ENCODE measurements at regions not wholly inside any gene's neighbourhood (a gene's known extent, or its start where the extent isn't known, plus 50 kb on each side); places are given as distances from the start of the nearest gene placed in this dataset.
A peak's percentile ranks its signal among the peaks of the same experiment; 100 is the strongest.

DNA sequence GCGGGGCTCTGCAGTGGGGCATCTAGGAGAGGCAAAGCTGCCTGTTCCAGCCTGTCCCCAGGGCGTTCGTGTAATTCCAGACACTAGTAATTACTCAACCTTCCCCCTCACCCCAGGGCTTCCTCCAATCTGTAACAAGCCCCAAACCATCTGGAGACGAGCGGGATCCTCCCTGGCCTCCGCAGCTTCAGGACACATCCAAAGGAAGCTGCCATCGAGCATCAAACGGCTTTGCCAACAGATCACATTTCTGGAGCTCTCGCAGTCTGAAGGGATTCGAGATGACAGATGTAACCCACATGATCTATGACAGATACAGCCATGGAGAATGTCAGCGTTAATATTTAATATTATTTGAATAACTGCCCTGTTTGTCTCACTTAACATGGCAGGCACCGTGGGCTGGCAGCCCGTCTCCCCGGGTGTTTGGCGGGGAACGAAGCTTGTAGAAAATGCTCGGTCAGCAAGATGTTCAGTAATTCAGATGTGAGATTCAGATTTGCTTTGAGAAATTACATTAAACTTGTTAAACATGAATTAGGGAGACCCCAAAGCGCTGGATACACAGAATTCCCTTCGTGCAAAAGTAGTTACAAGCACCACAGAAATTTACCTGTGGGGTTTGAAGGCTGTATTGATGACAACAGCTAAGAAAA lies 108.5 kb upstream of the C7orf33 start:
- POLR2A ChIA-PET, result interaction anchor here (0.6 to 1.2 kb wide), 2 partner anchors 177 to 194 kb away, joined by 4 to 5 read pairs; no protein-coding TSS in a partner anchor

DNA sequence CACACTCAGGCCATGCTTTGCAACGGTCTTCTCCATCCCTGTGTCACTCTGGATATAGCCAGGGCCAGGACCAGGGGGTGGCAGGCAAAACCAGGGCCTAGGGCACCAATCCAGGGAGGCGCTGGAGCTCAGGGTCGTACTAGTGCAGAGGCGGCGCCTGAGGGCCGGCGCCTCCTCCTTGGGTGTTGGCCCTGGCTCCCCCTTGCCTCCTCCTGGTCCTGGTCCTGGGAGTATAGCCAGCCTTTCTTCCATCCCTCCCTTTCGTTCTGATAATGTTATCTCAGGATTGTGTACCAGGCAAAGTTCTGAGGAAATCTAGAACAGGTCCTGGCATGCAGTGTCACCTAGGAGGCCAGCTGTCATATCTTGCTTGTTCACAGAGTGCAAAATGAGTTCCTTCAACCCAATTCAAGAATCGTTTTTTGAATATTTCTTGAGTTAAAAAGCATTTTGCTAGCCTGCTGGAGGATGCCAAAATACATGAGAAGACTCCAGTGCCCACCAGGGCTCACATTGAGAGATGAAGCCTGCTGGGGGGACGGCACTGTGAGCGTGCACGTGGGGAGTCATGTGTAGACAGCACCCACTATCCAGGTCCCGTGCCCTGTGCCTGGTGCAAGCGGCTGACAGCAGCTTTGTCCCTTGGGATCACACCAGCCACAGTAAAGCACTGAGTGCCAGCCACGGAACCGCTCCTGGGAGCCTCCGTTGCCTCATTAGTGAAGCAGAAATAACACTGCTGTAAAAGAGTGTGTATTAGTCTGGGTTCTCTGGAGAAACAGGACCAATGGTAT lies 106.9 kb upstream of the C7orf33 start:
- Histone ChIP-seq H3K4me3 (ENCODE audit: low read depth in 2 of 2, low read length in 1 of 2) (no peak overlapping the region), H3K4me1 (ENCODE audit: control insufficient read depth in 1 of 2, insufficient read depth in 2 of 2, low read depth in 1 of 2, low read length in 1 of 2) (peaks cover 0 to 10% of the 10 kb centered on the region in 2 experiments; a peak in 2 of 4 replicates), H3K4me2 (no peak overlapping the region), H3F3A (replicated peaks; ENCODE audit: insufficient read depth) (no peaks in the 10 kb centered on the region), H3K27ac (ENCODE audit: low read depth in 2 of 2, low read length in 1 of 2) (no peak overlapping the region), H3K9me3 (no peaks in the 10 kb centered on the region), H2AFZ (ENCODE audit: low read depth) (no peak overlapping the region), H3K9ac (no peak overlapping the region), H3K36me3 (replicated peaks in 1 of 2; ENCODE audit: control insufficient read depth in 1 of 2, insufficient read depth in 2 of 2, low read length in 1 of 2) (no peaks in the 10 kb centered on the region), H3K9me2 (no peaks in the 10 kb centered on the region), H3K79me2 (ENCODE audit: insufficient read depth) (no peaks in the 10 kb centered on the region), H4K20me1 (ENCODE audit: insufficient read depth) (no peaks in the 10 kb centered on the region), H3K27me3 (ENCODE audit: insufficient read depth) (no peaks in the 10 kb centered on the region)
- CTCF ChIA-PET, result interaction anchor here (1.2 to 3.7 kb wide), 6 partner anchors 19 to 221 kb away, joined by 3 to 21 read pairs (median 12); no protein-coding TSS in a partner anchor
- TF ChIP-seq, protein P1, sequence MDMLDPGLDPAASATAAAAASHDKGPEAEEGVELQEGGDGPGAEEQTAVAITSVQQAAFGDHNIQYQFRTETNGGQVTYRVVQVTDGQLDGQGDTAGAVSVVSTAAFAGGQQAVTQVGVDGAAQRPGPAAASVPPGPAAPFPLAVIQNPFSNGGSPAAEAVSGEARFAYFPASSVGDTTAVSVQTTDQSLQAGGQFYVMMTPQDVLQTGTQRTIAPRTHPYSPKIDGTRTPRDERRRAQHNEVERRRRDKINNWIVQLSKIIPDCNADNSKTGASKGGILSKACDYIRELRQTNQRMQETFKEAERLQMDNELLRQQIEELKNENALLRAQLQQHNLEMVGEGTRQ (IDR thresholded peaks at IDR 0.05; ENCODE audit: borderline replicate concordance, low read depth, low read length), result no peak
- TF ChIP-seq FOSL2 (IDR thresholded peaks at IDR 0.05; ENCODE audit: borderline replicate concordance, low read depth), result no peak
- no peak for TF ChIP-seq RAD21 (IDR thresholded peaks at IDR 0.05; ENCODE audit: low read length)
- no peak for TF ChIP-seq TCF12 (IDR thresholded peaks at IDR 0.05)
- TF ChIP-seq NRF1 (IDR thresholded peaks at IDR 0.05; ENCODE audit: low read depth, low read length), result no peak
- TF ChIP-seq RCOR1 (IDR thresholded peaks at IDR 0.05; ENCODE audit: low read length), result no peak
- TF ChIP-seq, protein P2, sequence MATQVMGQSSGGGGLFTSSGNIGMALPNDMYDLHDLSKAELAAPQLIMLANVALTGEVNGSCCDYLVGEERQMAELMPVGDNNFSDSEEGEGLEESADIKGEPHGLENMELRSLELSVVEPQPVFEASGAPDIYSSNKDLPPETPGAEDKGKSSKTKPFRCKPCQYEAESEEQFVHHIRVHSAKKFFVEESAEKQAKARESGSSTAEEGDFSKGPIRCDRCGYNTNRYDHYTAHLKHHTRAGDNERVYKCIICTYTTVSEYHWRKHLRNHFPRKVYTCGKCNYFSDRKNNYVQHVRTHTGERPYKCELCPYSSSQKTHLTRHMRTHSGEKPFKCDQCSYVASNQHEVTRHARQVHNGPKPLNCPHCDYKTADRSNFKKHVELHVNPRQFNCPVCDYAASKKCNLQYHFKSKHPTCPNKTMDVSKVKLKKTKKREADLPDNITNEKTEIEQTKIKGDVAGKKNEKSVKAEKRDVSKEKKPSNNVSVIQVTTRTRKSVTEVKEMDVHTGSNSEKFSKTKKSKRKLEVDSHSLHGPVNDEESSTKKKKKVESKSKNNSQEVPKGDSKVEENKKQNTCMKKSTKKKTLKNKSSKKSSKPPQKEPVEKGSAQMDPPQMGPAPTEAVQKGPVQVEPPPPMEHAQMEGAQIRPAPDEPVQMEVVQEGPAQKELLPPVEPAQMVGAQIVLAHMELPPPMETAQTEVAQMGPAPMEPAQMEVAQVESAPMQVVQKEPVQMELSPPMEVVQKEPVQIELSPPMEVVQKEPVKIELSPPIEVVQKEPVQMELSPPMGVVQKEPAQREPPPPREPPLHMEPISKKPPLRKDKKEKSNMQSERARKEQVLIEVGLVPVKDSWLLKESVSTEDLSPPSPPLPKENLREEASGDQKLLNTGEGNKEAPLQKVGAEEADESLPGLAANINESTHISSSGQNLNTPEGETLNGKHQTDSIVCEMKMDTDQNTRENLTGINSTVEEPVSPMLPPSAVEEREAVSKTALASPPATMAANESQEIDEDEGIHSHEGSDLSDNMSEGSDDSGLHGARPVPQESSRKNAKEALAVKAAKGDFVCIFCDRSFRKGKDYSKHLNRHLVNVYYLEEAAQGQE (IDR thresholded peaks at IDR 0.05; ENCODE audit: low read depth, low read length), result no peak
- TF ChIP-seq, protein P3, sequence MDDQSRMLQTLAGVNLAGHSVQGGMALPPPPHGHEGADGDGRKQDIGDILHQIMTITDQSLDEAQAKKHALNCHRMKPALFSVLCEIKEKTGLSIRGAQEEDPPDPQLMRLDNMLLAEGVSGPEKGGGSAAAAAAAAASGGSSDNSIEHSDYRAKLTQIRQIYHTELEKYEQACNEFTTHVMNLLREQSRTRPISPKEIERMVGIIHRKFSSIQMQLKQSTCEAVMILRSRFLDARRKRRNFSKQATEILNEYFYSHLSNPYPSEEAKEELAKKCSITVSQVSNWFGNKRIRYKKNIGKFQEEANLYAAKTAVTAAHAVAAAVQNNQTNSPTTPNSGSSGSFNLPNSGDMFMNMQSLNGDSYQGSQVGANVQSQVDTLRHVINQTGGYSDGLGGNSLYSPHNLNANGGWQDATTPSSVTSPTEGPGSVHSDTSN (IDR thresholded peaks at IDR 0.05), result no peak
- TF ChIP-seq GATA2 (CRISPR knock-in tag; IDR thresholded peaks at IDR 0.05), result no peak
- TF ChIP-seq RXRA (IDR thresholded peaks at IDR 0.05; ENCODE audit: borderline replicate concordance, low read depth), result no peak
- TF ChIP-seq FOXJ3 (CRISPR knock-in tag; IDR thresholded peaks at IDR 0.05), result no peak
- TF ChIP-seq JUND (IDR thresholded peaks at IDR 0.05), result no peak
- TF ChIP-seq CHD2 (IDR thresholded peaks at IDR 0.05; ENCODE audit: low read length, partially characterized antibody), result no peak
- TF ChIP-seq GABPA (IDR thresholded peaks at IDR 0.05; ENCODE audit: low read depth), result no peak
- no peak for TF ChIP-seq TAF1 (IDR thresholded peaks at IDR 0.05; ENCODE audit: borderline replicate concordance, low read depth, low read length)
- 85% methylated on average over 16 of the region's 17 CpGs for WGBS (ENCODE audit: low lambda C conversion rate)
- no peak for DNase-seq
- POLR2A ChIA-PET, result no interaction called here

More for the DNA sequence above, 108.5 kb upstream of the C7orf33 start:
- Histone ChIP-seq H3K27ac (ENCODE audit: low read depth in 2 of 2, low read length in 1 of 2) (no peak overlapping the region), H3K9ac (no peak overlapping the region), H3K36me3 (replicated peaks in 1 of 2; ENCODE audit: control insufficient read depth in 1 of 2, insufficient read depth in 2 of 2, low read length in 1 of 2) (no peaks in the 10 kb centered on the region), H3K4me2 (no peak overlapping the region), H3K79me2 (ENCODE audit: insufficient read depth) (no peaks in the 10 kb centered on the region), H4K20me1 (ENCODE audit: insufficient read depth) (no peaks in the 10 kb centered on the region), H3K4me1 (ENCODE audit: control insufficient read depth in 1 of 2, insufficient read depth in 2 of 2, low read depth in 1 of 2, low read length in 1 of 2) (peaks cover 0 to 10% of the 10 kb centered on the region in 2 experiments; a peak in 2 of 4 replicates), H3K27me3 (ENCODE audit: insufficient read depth) (no peaks in the 10 kb centered on the region), H2AFZ (ENCODE audit: low read depth) (no peak overlapping the region), H3K9me2 (no peaks in the 10 kb centered on the region), H3K9me3 (no peaks in the 10 kb centered on the region), H3F3A (replicated peaks; ENCODE audit: insufficient read depth) (no peaks in the 10 kb centered on the region), H3K4me3 (ENCODE audit: low read depth in 2 of 2, low read length in 1 of 2) (no peak overlapping the region; a peak in 1 of 4 replicates)
- TF ChIP-seq EP300 (IDR thresholded peaks at IDR 0.05; ENCODE audit: borderline replicate concordance in 1 of 2, low read depth in 1 of 2, low read length in 1 of 2) (peak in 1 of 2 experiments; percentile 66; a peak in 2 of 4 replicates), CHD2 (IDR thresholded peaks at IDR 0.05; ENCODE audit: low read length, partially characterized antibody) (no peak), RCOR1 (IDR thresholded peaks at IDR 0.05; ENCODE audit: low read length) (0 out of 2 replicates have a peak, but pooled peaks have one; percentile 32)
- TF ChIP-seq, protein P3 (IDR thresholded peaks at IDR 0.05), result peak; percentile 21; the same call in 1 of the 2 replicates
- DNase-seq, result peak; percentile 76
- WGBS (ENCODE audit: low lambda C conversion rate), result 53% methylated on average over 19 of the region's 19 CpGs
- CTCF ChIA-PET, result interaction anchor here (0.6 to 3.7 kb wide), 16 partner anchors 9 to 482 kb away, joined by 3 to 21 read pairs (median 4); no protein-coding TSS in a partner anchor

Data from SK-N-SH (cell line).